ENCODE measurements at regions not wholly inside any gene's neighbourhood (a gene's known extent, or its start where the extent isn't known, plus 50 kb on each side); places are given as distances from the start of the nearest gene placed in this dataset.

- no peak for TF ChIP-seq ZBTB33 (IDR thresholded peaks at IDR 0.05; ENCODE audit: borderline replicate concordance, low read depth)
- TF ChIP-seq GABPA (IDR thresholded peaks at IDR 0.05; ENCODE audit: low read depth), result no peak
- TF ChIP-seq CTCF (IDR thresholded peaks at IDR 0.05), result no peak
- no peak for TF ChIP-seq FOSL2 (IDR thresholded peaks at IDR 0.05; ENCODE audit: borderline replicate concordance, low read depth)
- TF ChIP-seq POLR2AphosphoS5 (IDR thresholded peaks at IDR 0.05; ENCODE audit: low read depth, low read length), result no peak
- no peak for TF ChIP-seq TAF1 (IDR thresholded peaks at IDR 0.05; ENCODE audit: borderline replicate concordance, low read depth, low read length)
- no peak for TF ChIP-seq YY1 (IDR thresholded peaks at IDR 0.05; ENCODE audit: low read depth)
- no peak for TF ChIP-seq EP300 (IDR thresholded peaks at IDR 0.05; ENCODE audit: borderline replicate concordance in 1 of 2, low read depth in 1 of 2, low read length in 1 of 2)
Observed at GRCh38 chr18:57211412-57211750, 64.5 kb downstream of the BOD1L2 start.
